VCaP (cell line): ENCODE measurements at regions not wholly inside any gene's neighbourhood (a gene's known extent, or its start where the extent isn't known, plus 50 kb on each side); places are given as distances from the start of the nearest gene placed in this dataset.

Source experiments
- H3K27ac ChIP-seq: fragments of 450-650 bp; 2 replicates; pipeline ENCODE4 v1.5.1; 2017
- TF ChIP-seq, protein P1 (sequence below): fragments of 450-650 bp; conservative IDR thresholded peaks from 2 replicates; pipeline ENCODE4 v1.5.1; 2017; ENCODE audit warnings: mild to moderate bottlenecking, moderate library complexity

- no peak overlapping the region for H3K27ac ChIP-seq
- TF ChIP-seq, protein P1, sequence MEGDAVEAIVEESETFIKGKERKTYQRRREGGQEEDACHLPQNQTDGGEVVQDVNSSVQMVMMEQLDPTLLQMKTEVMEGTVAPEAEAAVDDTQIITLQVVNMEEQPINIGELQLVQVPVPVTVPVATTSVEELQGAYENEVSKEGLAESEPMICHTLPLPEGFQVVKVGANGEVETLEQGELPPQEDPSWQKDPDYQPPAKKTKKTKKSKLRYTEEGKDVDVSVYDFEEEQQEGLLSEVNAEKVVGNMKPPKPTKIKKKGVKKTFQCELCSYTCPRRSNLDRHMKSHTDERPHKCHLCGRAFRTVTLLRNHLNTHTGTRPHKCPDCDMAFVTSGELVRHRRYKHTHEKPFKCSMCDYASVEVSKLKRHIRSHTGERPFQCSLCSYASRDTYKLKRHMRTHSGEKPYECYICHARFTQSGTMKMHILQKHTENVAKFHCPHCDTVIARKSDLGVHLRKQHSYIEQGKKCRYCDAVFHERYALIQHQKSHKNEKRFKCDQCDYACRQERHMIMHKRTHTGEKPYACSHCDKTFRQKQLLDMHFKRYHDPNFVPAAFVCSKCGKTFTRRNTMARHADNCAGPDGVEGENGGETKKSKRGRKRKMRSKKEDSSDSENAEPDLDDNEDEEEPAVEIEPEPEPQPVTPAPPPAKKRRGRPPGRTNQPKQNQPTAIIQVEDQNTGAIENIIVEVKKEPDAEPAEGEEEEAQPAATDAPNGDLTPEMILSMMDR, result no peak
These were observed 918.5 kb upstream of the POT1 start for GRCh38 chr7:125848157-125848556.

DNA sequence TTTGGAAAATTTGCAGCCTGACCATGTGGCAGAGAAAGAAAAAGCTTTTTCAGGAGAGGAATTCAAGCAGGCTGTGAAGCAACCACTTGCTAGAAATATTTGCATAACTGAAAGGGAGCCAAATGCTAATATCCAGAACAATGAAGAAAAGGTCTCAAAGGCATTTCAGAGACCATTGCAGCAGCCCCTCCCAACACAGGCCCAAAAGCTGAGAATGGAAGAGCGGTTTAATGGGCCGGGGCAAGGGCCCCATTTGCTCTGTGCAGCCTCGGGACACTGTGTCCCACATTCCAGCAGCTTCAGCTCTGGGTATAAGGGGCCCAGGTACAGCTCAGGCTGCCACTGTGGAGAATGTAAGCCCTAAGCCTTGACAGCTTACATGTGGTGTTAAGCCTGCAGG is 918.1 kb upstream of the POT1 start:
- H3K27ac ChIP-seq, result no peak overlapping the region
- TF ChIP-seq, protein P1, result no peak

DNA sequence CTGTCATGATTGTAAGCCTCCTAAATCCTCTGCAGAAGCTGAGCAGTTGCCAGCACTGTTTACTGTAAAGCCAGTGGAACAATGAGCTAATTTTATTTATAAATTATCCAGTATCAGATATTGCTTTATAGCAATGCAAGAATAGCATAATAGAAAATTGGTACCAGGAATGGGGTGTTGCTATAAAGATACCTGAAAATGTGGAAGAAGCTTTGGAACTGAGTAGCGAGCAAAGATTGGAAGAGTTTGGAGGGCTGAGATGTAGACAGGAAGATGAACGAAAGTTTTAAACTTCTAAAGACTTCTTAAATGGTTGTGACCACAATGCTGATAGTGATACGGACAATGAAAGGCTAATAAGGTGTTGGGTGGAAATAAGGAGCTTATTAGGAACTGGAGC is 917.4 kb upstream of the POT1 start:
- H3K27ac ChIP-seq, result no peak overlapping the region
- TF ChIP-seq, protein P1, result no peak

GRCh38 chr7:125845686-125846085 is 916.1 kb upstream of the POT1 start:
- no peak overlapping the region for H3K27ac ChIP-seq
- TF ChIP-seq, protein P1, result no peak

DNA sequence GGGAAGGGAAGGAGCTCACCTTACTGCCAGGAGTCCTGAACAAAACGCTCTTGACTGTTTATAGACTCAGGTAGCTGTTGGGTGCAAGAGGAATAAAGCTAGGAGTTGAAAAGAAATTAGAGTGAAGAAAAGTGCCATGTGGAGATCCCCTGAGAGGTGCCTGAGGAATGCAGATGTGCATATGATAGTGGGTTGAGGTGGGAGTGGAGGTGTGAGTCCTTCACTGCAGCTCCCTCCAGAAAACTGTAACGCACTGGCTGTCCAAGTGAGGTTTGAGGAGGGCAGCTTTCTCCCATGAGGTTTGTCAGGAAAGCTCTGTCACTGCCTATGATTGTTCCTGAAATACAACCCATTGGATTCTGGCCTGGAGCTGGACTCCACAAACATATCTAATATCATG is 904.8 kb upstream of the POT1 start:
- TF ChIP-seq, protein P1, result no peak
- no peak overlapping the region for H3K27ac ChIP-seq

- TF ChIP-seq, protein P1, result no peak
- H3K27ac ChIP-seq, result no peak overlapping the region
These were observed 904.2 kb upstream of the POT1 start for GRCh38 chr7:125833839-125834238.

GRCh38 chr7:125830743-125831142 is 901.1 kb upstream of the POT1 start:
- TF ChIP-seq, protein P1, result no peak
- no peak overlapping the region for H3K27ac ChIP-seq
